K562 (cell line): ENCODE measurements at regions not wholly inside any gene's neighbourhood (a gene's known extent, or its start where the extent isn't known, plus 50 kb on each side); places are given as distances from the start of the nearest gene placed in this dataset.

Experiments
- ATAC-seq: fragments of 200-7000 bp; cut with Tn5 transposase; 3 replicates; pipeline ENCODE4 v1.9.1; 2020; ENCODE audit warnings: moderate library complexity
- BruUV-seq: library from RNA; stranded (reverse); fragments of 400-500 nt; replicated peaks from 2 replicates; lab custom pipeline; 2021; lab: Mats Ljungman, UMichigan
- CTCF ChIA-PET: fragments of 300-600 bp; formaldehyde crosslinking; extraction: SDS; loops from one replicate; lab custom pipeline; 2021; ENCODE audit warnings: low intra/inter-chr PET ratio; lab: Yijun Ruan, JAX
- POLR2A ChIA-PET: fragments of 300-600, 350-650 bp; sonication (Branson Sonifier 250); formaldehyde crosslinking; extraction: SDS; loops from one replicate; lab custom pipeline; 2021; ENCODE audit warnings: antibody characterized with exemption, inconsistent platforms; lab: Yijun Ruan, JAX
- DNase-seq, 4 experiments: peaks; one replicate each; pipeline versions ENCODE4 v3.0.0 to v3.0.0-alpha.2; 2011 to 2018; ENCODE audit warnings: low spot score in 3 of 4, mixed read lengths in 3 of 4; ENCODE audit errors: extremely low read depth in 1 of 4
- FAIRE-seq: peaks from 2 replicates; lab custom pipeline; 2011; peaks lifted over from hg19 to GRCh38; lab: Jason Lieb, UNC
- H2AFZ ChIP-seq: 2 replicates; pipeline ENCODE4 v1.6.0; 2011; ENCODE audit warnings: low read depth, low read length, control low read depth, inconsistent platforms
- H3K27ac ChIP-seq: fragments of 200-600 bp; 3 replicates; pipeline ENCODE4 v1.8.0; 2011; ENCODE audit warnings: low read depth, mild to moderate bottlenecking, control low read depth, inconsistent platforms, low read length, moderate library complexity, mixed read lengths; ENCODE audit errors: extremely low read depth
- H3K27me3 ChIP-seq, 2 experiments: fragments of 300-600 bp in 1 of 2; 2 replicates in 1 of 2; 3 replicates in 1 of 2; pipeline versions ENCODE4 v1.6.0 to v1.8.0; 2011; ENCODE audit warnings: inconsistent platforms in 2 of 2, low read length in 2 of 2, mild to moderate bottlenecking in 1 of 2, mixed read lengths in 1 of 2, moderate library complexity in 1 of 2; ENCODE audit not compliant: control insufficient read depth in 2 of 2, insufficient read depth in 2 of 2
- H3K36me3 ChIP-seq: fragments of 300-600 bp; 3 replicates; pipeline ENCODE4 v1.8.0; 2011; ENCODE audit warnings: mild to moderate bottlenecking, low read length, inconsistent platforms; ENCODE audit not compliant: control insufficient read depth, insufficient read depth
- H3K4me1 ChIP-seq, 2 experiments: fragments of 200-600 bp in 1 of 2; replicated peaks in 1 of 2; 2 replicates in 1 of 2; 3 replicates in 1 of 2; pipeline versions ENCODE4 v1.5.1 to v1.8.0; 2011; ENCODE audit warnings: inconsistent platforms in 2 of 2, low read length in 2 of 2, mild to moderate bottlenecking in 1 of 2, mixed read lengths in 1 of 2, moderate library complexity in 1 of 2; ENCODE audit not compliant: control insufficient read depth in 2 of 2, insufficient read depth in 2 of 2
- H3K4me2 ChIP-seq: 2 replicates; pipeline ENCODE4 v1.6.1; 2011; ENCODE audit warnings: low read length, control low read depth, inconsistent platforms, mixed read lengths; ENCODE audit not compliant: insufficient read depth
- H3K4me3 ChIP-seq: fragments of 200-600 bp; sonication (generic), shearing (Covaris generic); 2 replicates; pipeline ENCODE4 v1.5.1; 2016; ENCODE audit warnings: control low read depth, inconsistent platforms
- H3K79me2 ChIP-seq: fragments of 200-600 bp; 3 replicates; pipeline ENCODE4 v1.8.0; 2011; ENCODE audit warnings: low read length, inconsistent platforms; ENCODE audit not compliant: control insufficient read depth, insufficient read depth
- H3K9ac ChIP-seq, 2 experiments: 2 replicates each; pipeline versions ENCODE4 v1.6.0 to v1.6.1; 2011; ENCODE audit warnings: low read depth in 2 of 2, low read length in 2 of 2, control low read depth in 1 of 2, inconsistent platforms in 1 of 2, mild to moderate bottlenecking in 1 of 2, mixed read lengths in 1 of 2; ENCODE audit not compliant: insufficient read depth in 1 of 2
- H3K9me1 ChIP-seq: one replicate; pipeline ENCODE4 v1.6.0; 2011; ENCODE audit warnings: inconsistent platforms, mild to moderate bottlenecking, low read length, moderate library complexity; ENCODE audit not compliant: control insufficient read depth, insufficient read depth
- H3K9me3 ChIP-seq: replicated peaks from 2 replicates; pipeline ENCODE4 v1.5.1; 2011; ENCODE audit warnings: low read depth, low read length, inconsistent platforms; ENCODE audit not compliant: control insufficient read depth, insufficient read depth
- H4K20me1 ChIP-seq: replicated peaks from 2 replicates; pipeline ENCODE4 v1.6.1; 2011; ENCODE audit warnings: low read length, inconsistent platforms, mixed read lengths; ENCODE audit not compliant: control insufficient read depth, insufficient read depth
- CC2D1A ChIP-seq: fragments of 450-650 bp; IDR thresholded peaks from 2 replicates; pipeline ENCODE4 v1.6.1; 2017; ENCODE audit warnings: mild to moderate bottlenecking
- DPF2 ChIP-seq: fragments of 450-650 bp; IDR thresholded peaks from 2 replicates; pipeline ENCODE4 v1.6.1; 2016
- ETV5 ChIP-seq: sonication (generic); formaldehyde crosslinking; IDR thresholded peaks from 2 replicates; pipeline ENCODE4 v1.4.0; 2020; ENCODE audit warnings: low read depth, mild to moderate bottlenecking, missing genetic modification reagents
- GABPA ChIP-seq: fragments of 200-800 bp; sonication (Bioruptor generic); conservative IDR thresholded peaks from 2 replicates; pipeline ENCODE4 v1.6.1; 2016; ENCODE audit warnings: low read depth, missing genetic modification characterization, missing compliant biosample characterization
- PML ChIP-seq: IDR thresholded peaks from 2 replicates; pipeline ENCODE4 v1.6.1; 2012; ENCODE audit warnings: low read length, inconsistent platforms
- WHSC1 ChIP-seq: IDR thresholded peaks from one replicate; pipeline ENCODE4 v1.6.1; 2012; ENCODE audit warnings: low read length, control low read depth, inconsistent platforms
- ZSCAN32 ChIP-seq: fragments of 450-650 bp; formaldehyde crosslinking; IDR thresholded peaks from 2 replicates; pipeline ENCODE4 v1.4.0; 2020; ENCODE audit warnings: mild to moderate bottlenecking, moderate library complexity
- WGBS: fragments of 100-300 bp; shearing (Covaris generic); methylation state at CpG from one replicate; pipeline ENCODE4 v1.1.6; 2016; ENCODE audit warnings: low coverage, mixed read lengths; ENCODE audit not compliant: insufficient coverage; ENCODE audit errors: missing lambda C conversion rate; 5-methylcytosine and 5-hydroxymethylcytosine counted together
- in situ Hi-C: fragments of 300-500 bp; cut with MboI; formaldehyde crosslinking; loops from 4 replicates; pipeline ENCODE4 v1.15.0; 2018; ENCODE audit warnings: inconsistent platforms, mixed read lengths
- intact Hi-C: fragments of 100-400 bp; cut with micrococcal nuclease; formaldehyde crosslinking; loops from 2 replicates; pipeline ENCODE4 v1.14.2; 2022
- TF ChIP-seq, protein P1 (sequence below): sonication (generic); formaldehyde crosslinking; IDR thresholded peaks from 2 replicates; pipeline ENCODE4 v1.8.0; 2022; ENCODE audit warnings: mild to moderate bottlenecking, missing genetic modification reagents
- TF ChIP-seq, protein P2 (sequence below): fragments of 450-650 bp; formaldehyde crosslinking; IDR thresholded peaks from 2 replicates; pipeline ENCODE4 v1.4.0; 2022; ENCODE audit warnings: mild to moderate bottlenecking, moderate library complexity

DNA sequence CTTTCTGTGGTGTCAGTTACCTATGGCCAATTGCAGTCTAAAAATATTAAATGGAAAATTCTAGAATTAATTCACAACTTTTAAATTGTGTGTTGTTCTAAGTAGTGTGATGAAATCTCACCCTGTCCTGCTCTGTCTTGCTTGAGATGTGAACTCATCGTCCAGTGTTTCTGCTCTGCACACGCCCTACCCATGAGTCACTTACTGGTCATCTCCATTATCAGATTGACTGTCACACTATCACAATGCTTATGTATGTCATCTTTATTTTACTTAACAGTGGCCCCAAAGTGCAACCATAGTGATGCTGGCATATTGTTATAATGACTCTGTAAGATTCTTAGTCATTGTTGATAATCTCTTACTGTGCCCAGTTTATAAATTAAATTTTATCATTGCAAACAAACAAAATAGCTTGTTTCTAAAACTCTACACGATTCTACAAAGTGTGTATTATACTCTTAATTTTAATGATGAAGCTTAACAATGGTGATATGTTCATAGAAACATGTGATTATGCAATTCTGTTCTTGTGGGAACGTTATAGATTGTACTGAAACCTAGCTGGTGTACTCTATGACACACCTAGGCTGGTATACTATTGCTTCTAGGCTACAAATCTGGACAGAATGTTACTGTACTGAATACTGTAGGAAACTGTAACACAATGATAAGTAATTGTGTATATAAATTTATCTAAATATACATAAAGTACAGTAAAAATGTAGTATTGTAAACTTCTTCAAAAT, 1086.8 kb upstream of the PIK3C3 start (continued):
- TF ChIP-seq, protein P1, sequence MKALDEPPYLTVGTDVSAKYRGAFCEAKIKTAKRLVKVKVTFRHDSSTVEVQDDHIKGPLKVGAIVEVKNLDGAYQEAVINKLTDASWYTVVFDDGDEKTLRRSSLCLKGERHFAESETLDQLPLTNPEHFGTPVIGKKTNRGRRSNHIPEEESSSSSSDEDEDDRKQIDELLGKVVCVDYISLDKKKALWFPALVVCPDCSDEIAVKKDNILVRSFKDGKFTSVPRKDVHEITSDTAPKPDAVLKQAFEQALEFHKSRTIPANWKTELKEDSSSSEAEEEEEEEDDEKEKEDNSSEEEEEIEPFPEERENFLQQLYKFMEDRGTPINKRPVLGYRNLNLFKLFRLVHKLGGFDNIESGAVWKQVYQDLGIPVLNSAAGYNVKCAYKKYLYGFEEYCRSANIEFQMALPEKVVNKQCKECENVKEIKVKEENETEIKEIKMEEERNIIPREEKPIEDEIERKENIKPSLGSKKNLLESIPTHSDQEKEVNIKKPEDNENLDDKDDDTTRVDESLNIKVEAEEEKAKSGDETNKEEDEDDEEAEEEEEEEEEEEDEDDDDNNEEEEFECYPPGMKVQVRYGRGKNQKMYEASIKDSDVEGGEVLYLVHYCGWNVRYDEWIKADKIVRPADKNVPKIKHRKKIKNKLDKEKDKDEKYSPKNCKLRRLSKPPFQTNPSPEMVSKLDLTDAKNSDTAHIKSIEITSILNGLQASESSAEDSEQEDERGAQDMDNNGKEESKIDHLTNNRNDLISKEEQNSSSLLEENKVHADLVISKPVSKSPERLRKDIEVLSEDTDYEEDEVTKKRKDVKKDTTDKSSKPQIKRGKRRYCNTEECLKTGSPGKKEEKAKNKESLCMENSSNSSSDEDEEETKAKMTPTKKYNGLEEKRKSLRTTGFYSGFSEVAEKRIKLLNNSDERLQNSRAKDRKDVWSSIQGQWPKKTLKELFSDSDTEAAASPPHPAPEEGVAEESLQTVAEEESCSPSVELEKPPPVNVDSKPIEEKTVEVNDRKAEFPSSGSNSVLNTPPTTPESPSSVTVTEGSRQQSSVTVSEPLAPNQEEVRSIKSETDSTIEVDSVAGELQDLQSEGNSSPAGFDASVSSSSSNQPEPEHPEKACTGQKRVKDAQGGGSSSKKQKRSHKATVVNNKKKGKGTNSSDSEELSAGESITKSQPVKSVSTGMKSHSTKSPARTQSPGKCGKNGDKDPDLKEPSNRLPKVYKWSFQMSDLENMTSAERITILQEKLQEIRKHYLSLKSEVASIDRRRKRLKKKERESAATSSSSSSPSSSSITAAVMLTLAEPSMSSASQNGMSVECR (CRISPR knock-in tag) = no peak
- TF ChIP-seq GABPA (0 out of 2 replicates have a peak, but pooled peaks have one; percentile 10), CC2D1A (no peak), ETV5 (CRISPR knock-in tag) (no peak), PML (no peak)

DNA sequence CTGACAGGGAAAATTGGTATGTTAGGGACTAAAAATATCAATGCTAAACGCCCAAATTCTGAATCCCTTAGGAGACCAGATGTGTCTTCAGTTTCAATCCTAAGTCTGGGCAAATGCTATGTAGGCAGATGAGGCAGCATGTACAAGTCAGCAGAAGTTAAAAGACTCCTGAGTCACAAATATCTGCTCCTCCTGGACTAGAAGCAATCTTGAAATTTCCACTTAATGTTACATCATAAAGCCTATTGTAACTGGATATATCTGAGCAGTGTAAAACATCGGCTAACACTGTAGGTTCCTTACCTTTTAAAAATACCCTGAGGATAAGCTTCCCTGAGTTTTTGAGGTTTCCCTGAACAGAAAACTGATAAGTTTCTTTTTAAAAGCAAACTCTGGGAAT, 1087.6 kb upstream of the PIK3C3 start:
- Histone ChIP-seq H2AFZ (no peak overlapping the region), H3K27me3 (no peaks in the 10 kb centered on the region), H3K4me3 (no peak overlapping the region), H3K9me3 (no peaks in the 10 kb centered on the region; the same call in 1 of the 2 replicates), H3K9me1 (no peaks in the 10 kb centered on the region), H3K9ac (no peak overlapping the region), H3K79me2 (no peaks in the 10 kb centered on the region), H3K4me1 (no peaks in the 10 kb centered on the region), H3K36me3 (no peaks in the 10 kb centered on the region), H4K20me1 (no peaks in the 10 kb centered on the region), H3K4me2 (no peak overlapping the region), H3K27ac (no peak overlapping the region)
- no peak for DNase-seq
- CTCF ChIA-PET = no interaction called here
- intact Hi-C loops = no loop called here
- no peak for ATAC-seq
- 0% methylated on average over 2 of the region's 2 CpGs for WGBS
- in situ Hi-C loops = no loop called here
- TF ChIP-seq, protein P2, sequence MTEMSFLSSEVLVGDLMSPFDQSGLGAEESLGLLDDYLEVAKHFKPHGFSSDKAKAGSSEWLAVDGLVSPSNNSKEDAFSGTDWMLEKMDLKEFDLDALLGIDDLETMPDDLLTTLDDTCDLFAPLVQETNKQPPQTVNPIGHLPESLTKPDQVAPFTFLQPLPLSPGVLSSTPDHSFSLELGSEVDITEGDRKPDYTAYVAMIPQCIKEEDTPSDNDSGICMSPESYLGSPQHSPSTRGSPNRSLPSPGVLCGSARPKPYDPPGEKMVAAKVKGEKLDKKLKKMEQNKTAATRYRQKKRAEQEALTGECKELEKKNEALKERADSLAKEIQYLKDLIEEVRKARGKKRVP (CRISPR knock-in tag) = peak; percentile 67; the same call in 1 of the 2 replicates
- TF ChIP-seq WHSC1 (no peak), DPF2 (no peak), ZSCAN32 (peak; percentile 17; the same call in 1 of the 2 replicates)
- no peak for FAIRE-seq
- POLR2A ChIA-PET = no interaction called here
- no TSS peak for BruUV-seq
